GM20000 (cell line): ENCODE measurements at regions not wholly inside any gene's neighbourhood (a gene's known extent, or its start where the extent isn't known, plus 50 kb on each side); places are given as distances from the start of the nearest gene placed in this dataset.

Experiments used
- DNase-seq: peaks from one replicate; pipeline ENCODE4 v3.0.0; 2012; ENCODE audit warnings: low spot score
- TF ChIP-seq, protein P1 (sequence below): IDR thresholded peaks from 2 replicates; pipeline ENCODE4 v1.5.1; 2012; ENCODE audit warnings: mild to moderate bottlenecking, control low read depth; ENCODE audit errors: extremely low read depth, missing control alignments

DNA sequence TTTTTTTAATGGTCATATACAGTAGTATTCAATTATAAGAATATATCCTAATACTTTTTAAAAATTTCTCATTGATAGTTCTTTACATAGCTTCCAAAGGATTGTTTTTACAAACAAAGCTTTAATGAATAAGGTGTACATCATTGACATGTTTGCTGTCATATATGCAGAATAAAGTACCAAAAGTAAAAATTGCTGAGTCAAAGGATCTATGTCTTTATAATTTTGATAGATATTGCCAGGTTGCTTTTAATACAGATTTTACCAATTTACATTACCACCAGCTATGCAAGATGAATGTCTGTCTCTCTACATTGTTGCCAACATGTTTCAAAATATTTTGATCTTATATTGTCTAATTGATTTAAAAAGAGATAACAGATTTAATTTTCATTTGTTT lies 173.9 kb upstream of the FAM78B start:
- TF ChIP-seq, protein P1, sequence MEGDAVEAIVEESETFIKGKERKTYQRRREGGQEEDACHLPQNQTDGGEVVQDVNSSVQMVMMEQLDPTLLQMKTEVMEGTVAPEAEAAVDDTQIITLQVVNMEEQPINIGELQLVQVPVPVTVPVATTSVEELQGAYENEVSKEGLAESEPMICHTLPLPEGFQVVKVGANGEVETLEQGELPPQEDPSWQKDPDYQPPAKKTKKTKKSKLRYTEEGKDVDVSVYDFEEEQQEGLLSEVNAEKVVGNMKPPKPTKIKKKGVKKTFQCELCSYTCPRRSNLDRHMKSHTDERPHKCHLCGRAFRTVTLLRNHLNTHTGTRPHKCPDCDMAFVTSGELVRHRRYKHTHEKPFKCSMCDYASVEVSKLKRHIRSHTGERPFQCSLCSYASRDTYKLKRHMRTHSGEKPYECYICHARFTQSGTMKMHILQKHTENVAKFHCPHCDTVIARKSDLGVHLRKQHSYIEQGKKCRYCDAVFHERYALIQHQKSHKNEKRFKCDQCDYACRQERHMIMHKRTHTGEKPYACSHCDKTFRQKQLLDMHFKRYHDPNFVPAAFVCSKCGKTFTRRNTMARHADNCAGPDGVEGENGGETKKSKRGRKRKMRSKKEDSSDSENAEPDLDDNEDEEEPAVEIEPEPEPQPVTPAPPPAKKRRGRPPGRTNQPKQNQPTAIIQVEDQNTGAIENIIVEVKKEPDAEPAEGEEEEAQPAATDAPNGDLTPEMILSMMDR, result no peak
- no peak for DNase-seq

DNA sequence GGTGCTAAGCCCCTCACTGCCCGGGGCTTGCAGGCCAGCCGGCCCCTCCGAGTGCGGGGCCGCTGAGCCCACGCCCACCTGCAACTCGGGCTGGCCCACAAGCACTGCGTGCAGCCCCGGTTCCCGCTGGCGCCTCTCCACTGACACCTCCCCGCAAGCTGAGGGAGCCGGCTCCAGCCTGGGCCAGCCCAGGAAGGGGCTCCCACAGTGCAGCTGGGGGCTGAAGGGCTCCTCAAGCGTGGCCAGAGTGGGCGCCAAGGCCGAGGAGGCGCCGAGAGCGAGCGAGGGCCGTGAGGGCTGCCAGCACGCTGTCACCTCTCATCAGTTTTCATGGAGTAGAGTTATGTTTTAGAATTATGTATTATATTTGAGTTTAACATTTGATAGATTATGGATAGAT lies 176.5 kb upstream of the FAM78B start:
- TF ChIP-seq, protein P1, result no peak
- no peak for DNase-seq

DNA sequence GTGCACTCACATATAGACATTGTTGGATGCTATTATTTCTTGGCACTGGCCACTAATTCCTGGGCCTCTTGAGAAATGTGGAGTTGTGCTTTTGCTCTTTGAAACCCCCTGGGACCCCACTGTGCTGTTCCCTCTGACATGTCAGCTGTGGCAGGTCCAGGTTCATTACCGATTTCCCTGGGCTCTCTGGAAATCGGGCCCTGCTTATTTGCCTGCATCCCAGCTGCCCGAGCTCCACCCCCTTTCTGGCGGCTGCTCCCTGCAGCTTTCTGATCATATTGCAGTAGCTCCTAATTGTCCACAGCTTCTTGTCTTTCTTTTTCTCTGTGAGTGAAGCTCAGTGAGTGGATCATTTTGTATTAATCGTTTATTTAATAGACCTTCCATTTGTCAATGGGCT lies 183.7 kb upstream of the FAM78B start:
- TF ChIP-seq, protein P1, result no peak
- no peak for DNase-seq

DNA sequence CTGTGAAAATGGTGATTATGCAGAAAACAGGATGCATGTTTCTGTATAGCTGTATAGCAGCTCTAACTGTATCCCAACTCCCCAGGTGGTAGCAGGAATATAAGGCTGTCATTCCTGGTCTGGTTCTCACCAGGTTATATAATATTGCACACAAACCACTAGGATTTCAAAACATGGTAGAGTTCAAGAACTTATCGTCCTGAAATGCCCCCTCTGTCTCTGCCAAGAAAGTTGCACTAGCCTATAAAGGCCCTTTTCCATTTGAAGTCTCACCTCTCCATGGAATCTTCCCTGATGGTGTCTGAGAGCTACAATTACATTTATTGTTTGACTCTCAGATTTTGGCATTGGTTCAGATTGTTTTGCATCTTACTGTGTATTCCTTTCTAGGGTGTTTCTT lies 184.9 kb upstream of the FAM78B start:
- TF ChIP-seq, protein P1, result no peak
- DNase-seq, result no peak

DNA sequence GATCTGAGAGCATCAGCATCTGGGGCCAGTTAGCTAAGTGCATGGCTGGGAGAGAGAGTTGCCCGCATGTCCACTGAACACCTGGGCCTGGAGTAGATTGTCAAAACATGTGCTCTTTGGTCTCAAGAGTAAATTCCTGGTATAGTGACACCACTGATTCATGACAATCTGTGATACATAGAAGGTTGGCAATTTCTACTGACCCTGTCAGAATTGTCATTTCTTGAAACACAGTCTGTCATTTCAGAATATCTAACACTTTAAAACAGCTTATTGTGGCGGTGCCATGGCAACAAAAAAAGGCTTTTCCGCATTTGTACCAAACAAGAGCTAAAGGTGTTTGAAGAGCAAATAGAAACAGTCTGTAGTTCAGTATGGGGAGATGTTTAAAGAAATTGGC lies 186.4 kb upstream of the FAM78B start:
- DNase-seq, result no peak
- TF ChIP-seq, protein P1, result no peak

DNA sequence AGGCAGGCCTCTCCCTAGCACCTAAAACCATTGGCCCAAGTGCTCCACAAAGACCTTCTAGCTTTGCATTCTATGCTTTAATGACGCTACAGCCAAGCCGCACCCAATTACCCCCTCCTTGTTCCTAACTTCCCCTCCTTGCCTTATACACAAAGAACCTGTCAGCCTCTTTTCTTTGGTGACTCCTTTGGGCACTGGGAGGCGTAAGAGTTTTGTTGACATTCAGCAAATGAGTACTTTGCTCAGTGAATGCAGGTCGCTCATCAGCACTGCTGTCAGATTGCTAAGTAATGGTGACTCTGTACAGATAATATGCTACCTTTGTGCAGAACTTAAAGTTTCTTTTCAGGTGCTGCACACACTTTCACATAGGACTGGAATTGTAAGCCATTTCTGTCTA lies 187.6 kb upstream of the FAM78B start:
- no peak for DNase-seq
- TF ChIP-seq, protein P1, result no peak

DNA sequence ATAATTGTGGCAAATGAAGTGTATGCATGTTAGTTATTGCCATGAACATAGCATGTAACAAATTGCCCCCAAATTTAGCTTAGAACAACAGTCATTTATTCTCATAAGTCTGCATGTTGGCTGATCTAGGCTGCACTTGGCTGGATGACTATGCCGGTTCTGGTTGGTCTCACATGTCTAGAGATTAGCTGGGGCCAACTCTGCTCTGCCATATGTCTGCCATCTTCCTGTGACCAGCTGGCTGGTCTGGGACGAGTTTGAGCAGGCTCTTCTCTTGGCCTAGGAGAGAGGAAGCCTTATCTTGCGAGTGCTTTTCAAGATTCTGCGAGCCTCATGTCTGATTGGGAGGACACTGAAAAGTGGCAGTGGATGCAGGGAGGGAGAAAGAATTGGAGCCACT lies 198.3 kb upstream of the FAM78B start:
- no peak for DNase-seq
- TF ChIP-seq, protein P1, result no peak
